GM20431 (cell line): ENCODE measurements at regions not wholly inside any gene's neighbourhood (a gene's known extent, or its start where the extent isn't known, plus 50 kb on each side); places are given as distances from the start of the nearest gene placed in this dataset.

ENCODE experiments used
- in situ Hi-C: fragments of 300-500 bp; cut with MseI, MboI; formaldehyde crosslinking; loops from one replicate; pipeline ENCODE4 v1.15.0; 2020; ENCODE audit warnings: low sequenced_read_pairs; ENCODE audit not compliant: unreplicated experiment

- in situ Hi-C loops, result loop anchor here (25.0 kb wide), 1 partner anchor 159 kb away; the partner anchor contains the start of gene SLC39A10
These were observed 153.8 kb upstream of the SLC39A10 start for GRCh38 chr2:195503208-195503607.

GRCh38 chr2:195501746-195502145, 155.3 kb upstream of the SLC39A10 start:
- in situ Hi-C loops, result loop anchor here (25.0 kb wide), 1 partner anchor 161 kb away; the partner anchor contains the start of gene SLC39A10

GRCh38 chr2:195500879-195501278, 156.1 kb upstream of the SLC39A10 start:
- in situ Hi-C loops, result loop anchor here (25.0 kb wide), 1 partner anchor 161 kb away; the partner anchor contains the start of gene SLC39A10

- in situ Hi-C loops, result no loop called here
These were observed 158.1 kb upstream of the SLC39A10 start for GRCh38 chr2:195498839-195499490.

GRCh38 chr2:195498176-195498575, 158.8 kb upstream of the SLC39A10 start:
- in situ Hi-C loops, result no loop called here

- in situ Hi-C loops, result no loop called here
These were observed 160.0 kb upstream of the SLC39A10 start for GRCh38 chr2:195496991-195497390.

GRCh38 chr2:195495966-195496365, 161.1 kb upstream of the SLC39A10 start:
- in situ Hi-C loops, result no loop called here

- in situ Hi-C loops, result no loop called here
These were observed 161.7 kb upstream of the SLC39A10 start for GRCh38 chr2:195495351-195495750.

- in situ Hi-C loops, result no loop called here
These were observed 162.6 kb upstream of the SLC39A10 start for GRCh38 chr2:195494451-195494850.

GRCh38 chr2:195493416-195493815, 163.6 kb upstream of the SLC39A10 start:
- in situ Hi-C loops, result no loop called here

GRCh38 chr2:195490319-195490718, 166.7 kb upstream of the SLC39A10 start:
- in situ Hi-C loops, result no loop called here

GRCh38 chr2:195489101-195489500, 167.9 kb upstream of the SLC39A10 start:
- in situ Hi-C loops, result no loop called here

- in situ Hi-C loops, result no loop called here
These were observed 168.5 kb upstream of the SLC39A10 start for GRCh38 chr2:195488567-195488966.

- in situ Hi-C loops, result no loop called here
These were observed 169.9 kb upstream of the SLC39A10 start for GRCh38 chr2:195486987-195487644.

- in situ Hi-C loops, result no loop called here
These were observed 170.5 kb upstream of the SLC39A10 start for GRCh38 chr2:195486520-195486919.

GRCh38 chr2:195482010-195482409, 175.0 kb upstream of the SLC39A10 start:
- in situ Hi-C loops, result no loop called here

GRCh38 chr2:195480121-195480520, 176.9 kb upstream of the SLC39A10 start:
- in situ Hi-C loops, result no loop called here

- in situ Hi-C loops, result no loop called here
These were observed 177.6 kb upstream of the SLC39A10 start for GRCh38 chr2:195479407-195479806.

GRCh38 chr2:195477996-195478382, 179.0 kb upstream of the SLC39A10 start:
- in situ Hi-C loops, result no loop called here

- in situ Hi-C loops, result no loop called here
These were observed 179.6 kb upstream of the SLC39A10 start for GRCh38 chr2:195477248-195477995.

- in situ Hi-C loops, result no loop called here
These were observed 181.7 kb upstream of the SLC39A10 start for GRCh38 chr2:195475336-195475735.
